ENCODE measurements at regions not wholly inside any gene's neighbourhood (a gene's known extent, or its start where the extent isn't known, plus 50 kb on each side); places are given as distances from the start of the nearest gene placed in this dataset.

GRCh38 chr11:19658344-19658743 is 54.3 kb upstream of the NAV2 start:
- TF ChIP-seq POU6F1 (CRISPR knock-in tag; IDR thresholded peaks at IDR 0.05; ENCODE audit: borderline replicate concordance, low read depth) (no peak), BACH2 (CRISPR knock-in tag; IDR thresholded peaks at IDR 0.05; ENCODE audit: borderline replicate concordance) (no peak), CSRNP3 (CRISPR knock-in tag; IDR thresholded peaks at IDR 0.05) (no peak), ARNTL (CRISPR knock-in tag; IDR thresholded peaks at IDR 0.05; ENCODE audit: borderline replicate concordance, low read depth) (no peak), ZFP3 (CRISPR knock-in tag; IDR thresholded peaks at IDR 0.05) (no peak), ZNF565 (CRISPR knock-in tag; conservative IDR thresholded peaks at IDR 0.05; ENCODE audit: low read depth) (no peak), PATZ1 (CRISPR knock-in tag; IDR thresholded peaks at IDR 0.05; ENCODE audit: borderline replicate concordance) (no peak), TCF4 (CRISPR knock-in tag; IDR thresholded peaks at IDR 0.05; ENCODE audit: borderline replicate concordance) (no peak), CREB5 (CRISPR knock-in tag; IDR thresholded peaks at IDR 0.05; ENCODE audit: low read depth) (no peak), ZNF8 (CRISPR knock-in tag; IDR thresholded peaks at IDR 0.05) (no peak)
